ENCODE measurements at regions not wholly inside any gene's neighbourhood (a gene's known extent, or its start where the extent isn't known, plus 50 kb on each side); places are given as distances from the start of the nearest gene placed in this dataset.

- H3K27ac Mint-ChIP-seq, result no peak overlapping the region
- H3K9me3 Mint-ChIP-seq, result no peaks in the 10 kb centered on the region
- no peaks in the 10 kb centered on the region for H3K27me3 Mint-ChIP-seq (ENCODE audit: low read depth)
- H3K4me1 Mint-ChIP-seq (ENCODE audit: low read depth), result peaks cover 8% of the 10 kb centered on the region
- H3K36me3 Mint-ChIP-seq (ENCODE audit: low read depth), result peaks cover 14% of the 10 kb centered on the region
- H3K4me3 Mint-ChIP-seq, result no peak overlapping the region
Measured at GRCh38 chr13:73748404-73748803, 385.8 kb downstream of the KLF12 start.

- no peaks in the 10 kb centered on the region for H3K27me3 Mint-ChIP-seq (ENCODE audit: low read depth)
- H3K27ac Mint-ChIP-seq, result no peak overlapping the region
- H3K4me3 Mint-ChIP-seq, result no peak overlapping the region
- H3K4me1 Mint-ChIP-seq (ENCODE audit: low read depth), result peaks cover 20% of the 10 kb centered on the region
- peaks cover 13% of the 10 kb centered on the region for H3K36me3 Mint-ChIP-seq (ENCODE audit: low read depth)
- H3K9me3 Mint-ChIP-seq, result no peaks in the 10 kb centered on the region
Measured at GRCh38 chr13:73745190-73745589, 389.0 kb downstream of the KLF12 start.

GRCh38 chr13:73742982-73743381 is 391.2 kb downstream of the KLF12 start:
- Mint-ChIP-seq H3K27me3 (ENCODE audit: low read depth) (no peaks in the 10 kb centered on the region), H3K27ac (no peak overlapping the region), H3K36me3 (ENCODE audit: low read depth) (no peaks in the 10 kb centered on the region), H3K9me3 (no peaks in the 10 kb centered on the region), H3K4me1 (ENCODE audit: low read depth) (peaks cover 20% of the 10 kb centered on the region), H3K4me3 (no peak overlapping the region)

- peaks cover 20% of the 10 kb centered on the region for H3K4me1 Mint-ChIP-seq (ENCODE audit: low read depth)
- H3K9me3 Mint-ChIP-seq, result no peaks in the 10 kb centered on the region
- H3K36me3 Mint-ChIP-seq (ENCODE audit: low read depth), result no peaks in the 10 kb centered on the region
- no peak overlapping the region for H3K27ac Mint-ChIP-seq
- H3K27me3 Mint-ChIP-seq (ENCODE audit: low read depth), result no peaks in the 10 kb centered on the region
- H3K4me3 Mint-ChIP-seq, result no peak overlapping the region
Measured at GRCh38 chr13:73741742-73742141, 392.5 kb downstream of the KLF12 start.

- H3K27me3 Mint-ChIP-seq (ENCODE audit: low read depth), result no peaks in the 10 kb centered on the region
- H3K4me1 Mint-ChIP-seq (ENCODE audit: low read depth), result peaks cover 20% of the 10 kb centered on the region
- no peak overlapping the region for H3K27ac Mint-ChIP-seq
- H3K36me3 Mint-ChIP-seq (ENCODE audit: low read depth), result no peaks in the 10 kb centered on the region
- H3K9me3 Mint-ChIP-seq, result no peaks in the 10 kb centered on the region
- H3K4me3 Mint-ChIP-seq, result no peak overlapping the region
Measured at GRCh38 chr13:73741111-73741510, 393.1 kb downstream of the KLF12 start.

- Mint-ChIP-seq H3K4me1 (ENCODE audit: low read depth) (peaks cover 20% of the 10 kb centered on the region), H3K9me3 (no peaks in the 10 kb centered on the region), H3K27ac (no peak overlapping the region), H3K27me3 (ENCODE audit: low read depth) (no peaks in the 10 kb centered on the region), H3K4me3 (no peak overlapping the region), H3K36me3 (ENCODE audit: low read depth) (no peaks in the 10 kb centered on the region)
Measured at GRCh38 chr13:73740666-73741065, 393.5 kb downstream of the KLF12 start.

- H3K27ac Mint-ChIP-seq, result no peak overlapping the region
- no peaks in the 10 kb centered on the region for H3K36me3 Mint-ChIP-seq (ENCODE audit: low read depth)
- H3K4me3 Mint-ChIP-seq, result no peak overlapping the region
- peaks cover 20% of the 10 kb centered on the region for H3K4me1 Mint-ChIP-seq (ENCODE audit: low read depth)
- H3K9me3 Mint-ChIP-seq, result no peaks in the 10 kb centered on the region
- no peaks in the 10 kb centered on the region for H3K27me3 Mint-ChIP-seq (ENCODE audit: low read depth)
Measured at GRCh38 chr13:73739394-73739793, 394.8 kb downstream of the KLF12 start.

GRCh38 chr13:73738626-73739025 is 395.6 kb downstream of the KLF12 start:
- Mint-ChIP-seq H3K9me3 (no peaks in the 10 kb centered on the region), H3K4me1 (ENCODE audit: low read depth) (peaks cover 14% of the 10 kb centered on the region), H3K27ac (no peak overlapping the region), H3K27me3 (ENCODE audit: low read depth) (no peaks in the 10 kb centered on the region), H3K4me3 (no peak overlapping the region), H3K36me3 (ENCODE audit: low read depth) (no peaks in the 10 kb centered on the region)

GRCh38 chr13:73737214-73737613 is 397.0 kb downstream of the KLF12 start:
- H3K4me3 Mint-ChIP-seq, result no peak overlapping the region
- H3K4me1 Mint-ChIP-seq (ENCODE audit: low read depth), result peaks cover 13% of the 10 kb centered on the region
- peaks cover 1% of the 10 kb centered on the region for H3K36me3 Mint-ChIP-seq (ENCODE audit: low read depth)
- no peaks in the 10 kb centered on the region for H3K27me3 Mint-ChIP-seq (ENCODE audit: low read depth)
- H3K9me3 Mint-ChIP-seq, result no peaks in the 10 kb centered on the region
- H3K27ac Mint-ChIP-seq, result no peak overlapping the region

GRCh38 chr13:73733706-73734105 is 400.5 kb downstream of the KLF12 start:
- H3K27me3 Mint-ChIP-seq (ENCODE audit: low read depth), result no peaks in the 10 kb centered on the region
- H3K4me3 Mint-ChIP-seq, result no peak overlapping the region
- no peaks in the 10 kb centered on the region for H3K9me3 Mint-ChIP-seq
- peaks cover 1% of the 10 kb centered on the region for H3K36me3 Mint-ChIP-seq (ENCODE audit: low read depth)
- no peak overlapping the region for H3K27ac Mint-ChIP-seq
- no peaks in the 10 kb centered on the region for H3K4me1 Mint-ChIP-seq (ENCODE audit: low read depth)

- H3K4me3 Mint-ChIP-seq, result no peak overlapping the region
- H3K9me3 Mint-ChIP-seq, result no peaks in the 10 kb centered on the region
- no peak overlapping the region for H3K27ac Mint-ChIP-seq
- peaks cover 4% of the 10 kb centered on the region for H3K36me3 Mint-ChIP-seq (ENCODE audit: low read depth)
- H3K27me3 Mint-ChIP-seq (ENCODE audit: low read depth), result no peaks in the 10 kb centered on the region
- no peaks in the 10 kb centered on the region for H3K4me1 Mint-ChIP-seq (ENCODE audit: low read depth)
Measured at GRCh38 chr13:73732350-73732749, 401.9 kb downstream of the KLF12 start.

- Mint-ChIP-seq H3K27ac (no peak overlapping the region), H3K4me1 (ENCODE audit: low read depth) (no peaks in the 10 kb centered on the region)
Measured at GRCh38 chr13:73731564-73731963, 402.6 kb downstream of the KLF12 start.

GRCh38 chr13:73730014-73730413 is 404.2 kb downstream of the KLF12 start:
- no peak overlapping the region for H3K27ac Mint-ChIP-seq
- H3K9me3 Mint-ChIP-seq, result no peaks in the 10 kb centered on the region
- H3K4me1 Mint-ChIP-seq (ENCODE audit: low read depth), result no peaks in the 10 kb centered on the region
- H3K4me3 Mint-ChIP-seq, result no peak overlapping the region
- H3K27me3 Mint-ChIP-seq (ENCODE audit: low read depth), result no peaks in the 10 kb centered on the region
- peaks cover 6% of the 10 kb centered on the region for H3K36me3 Mint-ChIP-seq (ENCODE audit: low read depth)

More at GRCh38 chr13:73731564-73731963, 402.6 kb downstream of the KLF12 start:
- no peak overlapping the region for H3K4me3 Mint-ChIP-seq
- H3K36me3 Mint-ChIP-seq (ENCODE audit: low read depth), result peaks cover 6% of the 10 kb centered on the region
- no peaks in the 10 kb centered on the region for H3K9me3 Mint-ChIP-seq
- H3K27me3 Mint-ChIP-seq (ENCODE audit: low read depth), result no peaks in the 10 kb centered on the region

- Mint-ChIP-seq H3K4me3 (no peak overlapping the region), H3K9me3 (no peaks in the 10 kb centered on the region), H3K27me3 (ENCODE audit: low read depth) (no peaks in the 10 kb centered on the region), H3K4me1 (ENCODE audit: low read depth) (no peaks in the 10 kb centered on the region), H3K36me3 (ENCODE audit: low read depth) (peaks cover 6% of the 10 kb centered on the region), H3K27ac (no peak overlapping the region)
Measured at GRCh38 chr13:73729046-73729445, 405.2 kb downstream of the KLF12 start.

- Mint-ChIP-seq H3K4me1 (ENCODE audit: low read depth) (peaks cover 18% of the 10 kb centered on the region), H3K36me3 (ENCODE audit: low read depth) (peaks cover 4% of the 10 kb centered on the region), H3K4me3 (no peak overlapping the region), H3K9me3 (no peaks in the 10 kb centered on the region), H3K27ac (no peak overlapping the region), H3K27me3 (ENCODE audit: low read depth) (peaks cover 6% of the 10 kb centered on the region)
Measured at GRCh38 chr13:73722120-73722519, 412.1 kb downstream of the KLF12 start.

- Mint-ChIP-seq H3K27me3 (ENCODE audit: low read depth) (peaks cover 6% of the 10 kb centered on the region), H3K4me3 (no peak overlapping the region), H3K4me1 (ENCODE audit: low read depth) (peaks cover 21% of the 10 kb centered on the region), H3K9me3 (no peaks in the 10 kb centered on the region), H3K27ac (no peak overlapping the region), H3K36me3 (ENCODE audit: low read depth) (peaks cover 4% of the 10 kb centered on the region)
Measured at GRCh38 chr13:73721571-73721970, 412.6 kb downstream of the KLF12 start.

Measured in T-helper 1 cell treated with Interleukin-12 subunit alpha and Interleukin-12 subunit beta and Interleukin-4 antibody, amounts not matched to agents 30 μg/mL and 1 μg/mL, for 36 hours (primary cell).